Neural cell (in vitro differentiated cells): ENCODE measurements at regions not wholly inside any gene's neighbourhood (a gene's known extent, or its start where the extent isn't known, plus 50 kb on each side); places are given as distances from the start of the nearest gene placed in this dataset.

Experiments used
- H2AFZ ChIP-seq: fragments of 200-600, 300-800 bp; sonication (generic), shearing (Covaris generic); 2 replicates; pipeline ENCODE4 v1.6.0; 2014; ENCODE audit warnings: low read depth, mild to moderate bottlenecking, antibody characterized with exemption, low read length, moderate library complexity
- H3F3A ChIP-seq: fragments of 200-600 bp; shearing (Covaris generic); 2 replicates; pipeline ENCODE4 v1.6.1; 2016; ENCODE audit warnings: mild to moderate bottlenecking, moderate library complexity, mixed read lengths, antibody characterized with exemption, low read length; ENCODE audit not compliant: insufficient read depth, poor library complexity, severe bottlenecking
- H3K27ac ChIP-seq: fragments of 200-600, 300-800 bp; sonication (generic), shearing (Covaris generic); 2 replicates; pipeline ENCODE4 v1.5.1; 2014; ENCODE audit warnings: mild to moderate bottlenecking, low read length, moderate library complexity
- H3K27me3 ChIP-seq: fragments of 300-800, 200-600 bp; sonication (generic), shearing (Covaris generic); 2 replicates; pipeline ENCODE4 v1.6.0; 2014; ENCODE audit warnings: mild to moderate bottlenecking, low read depth, low read length, moderate library complexity; ENCODE audit not compliant: insufficient read depth
- H3K36me3 ChIP-seq: fragments of 300-800, 200-600 bp; sonication (generic), shearing (Covaris generic); 2 replicates; pipeline ENCODE4 v1.5.1; 2014; ENCODE audit warnings: mild to moderate bottlenecking, antibody characterized with exemption, low read length, moderate library complexity; ENCODE audit not compliant: insufficient read depth
- H3K4me2 ChIP-seq: fragments of 300-800, 200-600 bp; sonication (generic), shearing (Covaris generic); 2 replicates; pipeline ENCODE4 v1.6.0; 2014; ENCODE audit warnings: mild to moderate bottlenecking, low read length
- H3K4me3 ChIP-seq: fragments of 300-800, 200-600 bp; sonication (generic), shearing (Covaris generic); 2 replicates; pipeline ENCODE4 v1.5.1; 2014; ENCODE audit warnings: mild to moderate bottlenecking, low read length, moderate library complexity
- H3K79me2 ChIP-seq: fragments of 200-600 bp; shearing (Covaris generic); replicated peaks from 2 replicates; pipeline ENCODE4 v1.6.0; 2014; ENCODE audit warnings: mild to moderate bottlenecking, low read length, moderate library complexity; ENCODE audit not compliant: insufficient read depth
- H3K9ac ChIP-seq: fragments of 300-800, 200-600 bp; sonication (generic), shearing (Covaris generic); 2 replicates; pipeline ENCODE4 v1.6.1; 2016; ENCODE audit warnings: mild to moderate bottlenecking, low read length, mixed read lengths
- H3K9me2 ChIP-seq: fragments of 200-600 bp; shearing (Covaris generic); 2 replicates; pipeline ENCODE4 v1.6.1; 2016; ENCODE audit warnings: mild to moderate bottlenecking, low read length, mixed read lengths; ENCODE audit not compliant: insufficient read depth
- H3K9me3 ChIP-seq: fragments of 200-600, 300-800 bp; sonication (generic), shearing (Covaris generic); 2 replicates; pipeline ENCODE4 v1.6.1; 2016; ENCODE audit warnings: mild to moderate bottlenecking, mixed run types, low read length, moderate library complexity, mixed read lengths
- H4K20me1 ChIP-seq: fragments of 200-600 bp; shearing (Covaris generic); 2 replicates; pipeline ENCODE4 v1.6.1; 2016; ENCODE audit warnings: mild to moderate bottlenecking, mixed run types; ENCODE audit not compliant: insufficient read depth
- CTCF ChIP-seq: fragments of 450-650 bp; IDR thresholded peaks from 2 replicates; pipeline ENCODE4 v1.5.1; 2014; ENCODE audit warnings: antibody characterized with exemption, mild to moderate bottlenecking, moderate library complexity; ENCODE audit not compliant: poor library complexity, severe bottlenecking
- EP300 ChIP-seq: fragments of 450-650 bp; conservative IDR thresholded peaks from 2 replicates; pipeline ENCODE4 v1.6.1; 2014; ENCODE audit warnings: antibody characterized with exemption, mild to moderate bottlenecking, moderate library complexity; ENCODE audit not compliant: poor library complexity, severe bottlenecking
- EZH2 ChIP-seq: fragments of 200-600, 300-800 bp; shearing (Covaris generic), sonication (generic); IDR thresholded peaks from 2 replicates; pipeline ENCODE4 v1.6.1; 2014; ENCODE audit warnings: antibody characterized with exemption, low read length, borderline replicate concordance, mild to moderate bottlenecking; ENCODE audit not compliant: insufficient read depth, poor library complexity, severe bottlenecking
- MXI1 ChIP-seq: fragments of 450-650 bp; conservative IDR thresholded peaks from 2 replicates; pipeline ENCODE4 v1.6.1; 2014; ENCODE audit warnings: antibody characterized with exemption, mild to moderate bottlenecking; ENCODE audit not compliant: poor library complexity, severe bottlenecking
- POLR2AphosphoS5 ChIP-seq: IDR thresholded peaks from 2 replicates; pipeline ENCODE4 v1.6.1; 2012
- RAD21 ChIP-seq: fragments of 450-650 bp; conservative IDR thresholded peaks from 2 replicates; pipeline ENCODE4 v1.6.1; 2014; ENCODE audit warnings: antibody characterized with exemption, mild to moderate bottlenecking, moderate library complexity
- REST ChIP-seq: IDR thresholded peaks from 2 replicates; pipeline ENCODE4 v1.6.1; 2012; ENCODE audit warnings: borderline replicate concordance
- SMC3 ChIP-seq: fragments of 450-650 bp; conservative IDR thresholded peaks from 2 replicates; pipeline ENCODE4 v1.6.1; 2014; ENCODE audit warnings: antibody characterized with exemption, mild to moderate bottlenecking, moderate library complexity; ENCODE audit not compliant: poor library complexity
- TAF1 ChIP-seq: IDR thresholded peaks from 2 replicates; pipeline ENCODE4 v1.6.1; 2012; ENCODE audit warnings: low read depth

DNA sequence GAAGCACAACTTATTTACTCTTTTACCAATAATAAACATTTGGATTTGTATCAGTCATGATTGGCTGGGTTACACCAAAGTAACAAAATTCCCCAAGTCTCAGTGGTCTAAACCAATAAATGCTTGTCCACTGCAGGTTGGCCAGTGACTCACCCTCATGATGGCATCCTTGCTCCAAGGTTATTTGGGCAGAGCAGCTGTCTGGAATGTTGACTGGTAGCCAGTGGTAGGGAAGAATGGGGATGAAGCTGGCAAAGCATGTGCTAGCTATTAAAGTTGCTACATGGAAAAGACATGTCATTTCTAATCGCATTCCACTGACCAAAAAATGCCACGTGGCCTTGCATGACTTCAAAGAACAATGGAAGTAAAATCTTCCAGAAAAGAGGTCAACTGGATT is 1168.7 kb upstream of the CELF2 start:
- Histone ChIP-seq H4K20me1 (no peaks in the 10 kb centered on the region), H2AFZ (no peak overlapping the region), H3K9me3 (no peaks in the 10 kb centered on the region), H3K27me3 (no peaks in the 10 kb centered on the region), H3F3A (no peaks in the 10 kb centered on the region), H3K36me3 (no peaks in the 10 kb centered on the region), H3K27ac (no peak overlapping the region), H3K9ac (no peak overlapping the region), H3K9me2 (no peaks in the 10 kb centered on the region), H3K4me3 (no peak overlapping the region), H3K4me2 (no peak overlapping the region), H3K79me2 (no peaks in the 10 kb centered on the region)
- TF ChIP-seq TAF1 (no peak), EZH2 (no peak), MXI1 (no peak), EP300 (no peak), SMC3 (no peak), REST (no peak), POLR2AphosphoS5 (no peak), RAD21 (no peak), CTCF (no peak)

GRCh38 chr10:9850415-9850814 is 1167.3 kb upstream of the CELF2 start:
- Histone ChIP-seq H3F3A (no peaks in the 10 kb centered on the region), H3K27ac (no peak overlapping the region), H3K4me2 (no peak overlapping the region), H3K9ac (no peak overlapping the region), H4K20me1 (no peaks in the 10 kb centered on the region), H3K4me3 (no peak overlapping the region), H3K9me3 (no peaks in the 10 kb centered on the region), H3K9me2 (no peaks in the 10 kb centered on the region), H3K79me2 (no peaks in the 10 kb centered on the region), H3K27me3 (no peaks in the 10 kb centered on the region), H3K36me3 (no peaks in the 10 kb centered on the region), H2AFZ (no peak overlapping the region)
- no peak for TF ChIP-seq MXI1
- TF ChIP-seq SMC3, result no peak
- TF ChIP-seq EZH2, result no peak
- no peak for TF ChIP-seq EP300
- no peak for TF ChIP-seq TAF1
- no peak for TF ChIP-seq RAD21
- no peak for TF ChIP-seq POLR2AphosphoS5
- TF ChIP-seq REST, result no peak
- TF ChIP-seq CTCF, result no peak
